Fibroblast of skin of right biceps (primary cell): ENCODE measurements at regions not wholly inside any gene's neighbourhood (a gene's known extent, or its start where the extent isn't known, plus 50 kb on each side); places are given as distances from the start of the nearest gene placed in this dataset.
"Not testable (repeated sequence)": the region's sequence is repeated elsewhere in the genome, so short reads cannot be mapped to it uniquely, and the experiment has no call there.

Experiments used
- DNase-seq: peaks from one replicate; pipeline ENCODE4 v3.0.0-alpha.2; 2013

DNA sequence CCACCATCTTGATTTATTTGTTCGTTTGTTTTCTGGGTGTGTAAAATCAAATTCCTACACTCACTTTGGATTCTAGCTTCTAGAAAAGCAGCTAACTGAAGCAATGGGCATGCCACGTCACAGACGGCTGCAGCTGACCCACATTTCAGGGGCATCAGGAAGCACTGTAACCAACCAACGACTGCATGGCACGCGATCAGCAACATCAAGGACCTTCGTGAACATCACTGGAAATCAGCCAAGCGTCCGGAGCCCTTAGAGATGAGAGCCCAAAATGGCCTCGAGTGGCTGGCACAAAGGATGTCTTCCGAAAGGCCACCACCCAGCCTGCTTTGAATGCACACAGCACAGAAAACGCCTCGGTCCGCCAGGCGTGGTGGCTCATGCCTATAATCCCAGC, 191.1 kb downstream of the OLFM1 start:
- DNase-seq: no peak

DNA sequence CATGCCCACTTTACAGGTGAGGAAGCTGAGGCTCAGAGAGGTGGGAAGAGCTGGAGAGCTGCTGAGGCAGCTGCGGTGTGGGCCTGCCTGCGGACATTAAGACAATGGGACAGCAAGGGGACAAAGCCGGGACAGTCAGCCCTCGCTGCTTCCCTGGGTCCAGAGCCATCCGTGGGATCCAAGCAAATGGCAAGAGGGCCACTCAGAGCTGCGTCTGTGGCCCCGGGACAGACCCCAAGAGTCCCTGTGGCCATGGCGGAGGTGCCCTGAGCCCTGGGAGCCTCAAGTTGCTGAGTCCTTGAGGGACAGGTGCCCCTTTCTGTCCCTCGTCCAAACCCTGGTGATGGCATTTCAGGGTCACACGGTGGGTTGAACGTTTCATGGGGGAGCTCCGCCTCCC, 191.9 kb downstream of the OLFM1 start:
- DNase-seq: no peak

DNA sequence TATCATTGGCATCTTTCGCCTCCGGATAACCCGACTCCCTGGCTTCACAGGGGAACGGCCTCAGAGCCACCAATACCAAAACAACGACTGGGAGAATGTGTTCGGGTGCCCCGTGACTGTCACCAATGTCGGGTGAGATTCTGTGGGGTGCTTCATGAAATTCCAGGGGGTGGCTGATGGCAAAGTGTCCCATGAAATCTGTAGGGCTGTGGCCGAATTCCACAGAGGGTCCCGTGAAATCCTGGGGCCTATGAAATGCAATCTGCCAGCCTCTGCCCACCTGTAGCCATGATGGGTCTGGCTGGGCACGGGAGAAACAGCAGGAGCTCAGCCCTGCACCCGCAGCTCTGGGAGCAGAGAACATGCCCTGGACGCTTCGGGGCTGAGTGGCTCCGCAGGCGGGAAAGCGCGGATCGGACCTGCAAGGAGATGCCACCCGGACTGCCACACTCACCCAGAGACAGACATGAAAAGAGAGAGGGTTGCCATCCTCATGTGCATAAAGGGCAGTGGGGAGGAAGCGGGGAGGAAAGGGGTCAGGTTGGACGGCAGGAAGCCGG, 192.4 kb downstream of the OLFM1 start:
- DNase-seq: no peak

DNA sequence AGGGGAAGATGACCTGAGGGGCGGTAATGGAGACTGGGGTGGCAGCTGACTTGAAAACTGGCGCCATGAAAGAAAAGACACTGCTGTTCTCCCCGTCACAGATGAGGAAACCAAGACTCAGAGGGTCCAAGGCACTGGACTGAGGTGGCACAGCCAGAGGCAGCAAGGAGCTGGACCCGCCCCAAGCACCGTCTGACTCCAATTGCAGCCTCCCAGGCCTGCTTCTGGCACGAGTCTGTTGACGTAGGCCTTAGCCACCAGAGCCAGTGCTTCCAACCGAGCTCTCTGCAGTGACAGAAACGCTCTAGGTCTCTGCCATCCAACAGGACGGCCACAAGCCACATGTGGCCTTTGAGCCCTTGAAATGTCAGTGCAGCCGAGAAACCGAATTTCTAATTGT, 193.2 kb downstream of the OLFM1 start:
- DNase-seq: no peak

DNA sequence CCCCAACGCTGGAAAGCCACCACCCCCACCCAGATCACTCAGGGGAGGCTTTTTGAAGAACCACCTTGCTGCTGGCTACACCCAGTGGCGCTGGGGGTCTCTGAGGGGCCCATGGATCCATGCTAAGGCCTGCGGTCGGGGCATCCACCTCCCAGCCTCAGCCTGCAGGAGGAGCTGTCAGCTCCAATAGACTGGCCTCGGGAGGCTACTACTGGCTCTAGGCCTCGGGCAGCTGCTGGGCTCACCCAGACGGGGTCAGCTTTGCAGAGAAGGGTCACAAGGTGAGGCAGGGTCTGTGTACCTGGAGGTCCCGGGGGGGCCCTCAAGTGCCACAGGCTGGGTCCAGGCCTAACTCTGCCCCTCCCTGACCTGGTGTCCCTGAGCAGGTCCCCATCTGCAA, 193.7 kb downstream of the OLFM1 start:
- DNase-seq: no peak

DNA sequence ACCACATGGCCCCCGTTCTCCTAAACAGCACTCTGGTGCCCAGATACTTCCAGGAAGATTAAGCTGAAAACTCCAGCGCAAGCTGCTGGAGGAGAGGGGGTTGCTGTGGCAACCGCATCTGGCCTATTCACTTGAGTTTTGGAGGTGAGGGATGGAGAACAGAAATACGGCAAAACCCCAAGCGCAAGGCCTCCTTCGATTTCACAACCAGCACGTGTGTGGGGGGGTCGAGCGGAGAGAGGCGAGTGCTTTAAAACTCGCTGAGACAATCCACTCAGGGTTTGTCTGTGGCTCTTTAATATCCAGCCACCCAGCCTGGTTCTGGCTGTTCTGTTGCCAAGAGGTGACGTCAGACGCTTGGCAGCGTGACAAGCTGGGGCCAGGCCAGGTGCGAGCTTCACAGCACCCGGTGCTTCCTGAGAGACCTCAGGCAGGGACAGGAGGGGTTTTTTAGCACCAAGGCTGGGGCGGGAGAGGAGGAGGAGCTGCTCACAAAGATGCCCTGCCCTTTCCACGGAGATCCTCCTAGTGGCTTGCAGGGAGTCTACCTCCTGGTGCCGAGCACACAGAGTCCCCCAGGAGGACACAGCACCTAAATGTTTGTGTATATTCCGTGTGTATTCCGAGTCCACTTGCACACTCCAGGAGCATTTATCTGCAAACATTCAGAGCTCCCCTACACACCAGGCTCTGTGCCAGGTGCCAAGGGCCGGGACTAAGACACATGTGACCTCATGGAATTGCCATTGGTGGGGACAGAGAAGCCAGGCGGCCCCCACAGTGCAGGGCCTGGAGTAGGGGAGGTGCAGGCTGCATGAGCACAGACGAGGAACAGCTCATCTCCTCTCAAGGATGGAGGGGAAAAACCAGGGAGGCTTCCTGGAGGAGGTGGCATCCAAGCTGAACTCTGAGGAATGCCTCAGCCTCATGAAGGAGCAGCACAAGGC, 194.6 kb downstream of the OLFM1 start:
- DNase-seq: peak; percentile 9

DNA sequence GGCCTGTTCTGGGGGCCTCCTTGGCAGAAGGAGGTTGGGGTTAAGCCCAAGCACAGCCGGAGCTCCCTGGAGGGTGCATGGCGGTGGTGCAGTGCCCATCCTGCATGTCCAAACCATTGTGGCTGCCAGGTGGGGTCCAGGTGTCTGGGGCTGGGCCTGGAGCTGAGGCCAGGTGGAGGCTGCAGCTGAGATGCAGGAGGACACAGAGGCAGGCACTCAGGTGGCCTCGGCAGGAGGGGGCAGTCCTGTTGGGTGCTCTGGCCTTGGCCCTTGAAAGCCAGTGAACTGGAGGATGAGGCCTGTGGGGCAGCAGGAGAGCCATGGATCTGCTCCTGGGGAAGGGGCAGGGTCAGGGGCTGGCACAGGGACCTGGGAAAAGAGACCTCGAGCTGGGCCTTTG, 195.3 kb downstream of the OLFM1 start:
- no peak for DNase-seq

DNA sequence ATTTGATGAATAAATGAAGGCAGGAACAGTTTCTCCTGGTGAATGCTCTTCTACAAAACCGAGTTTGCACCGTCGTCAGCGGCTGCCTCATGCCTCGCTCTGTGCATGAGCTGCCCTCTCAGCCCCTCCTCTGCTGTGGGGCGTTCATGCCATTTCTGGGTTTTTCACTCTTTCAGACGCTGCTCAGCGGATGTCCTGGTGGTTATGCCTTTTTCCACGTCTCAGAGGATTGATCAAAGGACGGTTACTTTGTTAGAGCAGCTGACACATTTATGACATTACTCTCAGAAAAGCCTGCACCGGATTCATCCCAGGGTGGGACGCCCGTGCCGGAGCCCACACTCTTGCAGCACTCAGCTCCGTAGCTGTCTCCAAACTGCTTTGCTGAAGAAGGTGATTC, 195.9 kb upstream of the PPP1R26 start:
- DNase-seq: no peak

DNA sequence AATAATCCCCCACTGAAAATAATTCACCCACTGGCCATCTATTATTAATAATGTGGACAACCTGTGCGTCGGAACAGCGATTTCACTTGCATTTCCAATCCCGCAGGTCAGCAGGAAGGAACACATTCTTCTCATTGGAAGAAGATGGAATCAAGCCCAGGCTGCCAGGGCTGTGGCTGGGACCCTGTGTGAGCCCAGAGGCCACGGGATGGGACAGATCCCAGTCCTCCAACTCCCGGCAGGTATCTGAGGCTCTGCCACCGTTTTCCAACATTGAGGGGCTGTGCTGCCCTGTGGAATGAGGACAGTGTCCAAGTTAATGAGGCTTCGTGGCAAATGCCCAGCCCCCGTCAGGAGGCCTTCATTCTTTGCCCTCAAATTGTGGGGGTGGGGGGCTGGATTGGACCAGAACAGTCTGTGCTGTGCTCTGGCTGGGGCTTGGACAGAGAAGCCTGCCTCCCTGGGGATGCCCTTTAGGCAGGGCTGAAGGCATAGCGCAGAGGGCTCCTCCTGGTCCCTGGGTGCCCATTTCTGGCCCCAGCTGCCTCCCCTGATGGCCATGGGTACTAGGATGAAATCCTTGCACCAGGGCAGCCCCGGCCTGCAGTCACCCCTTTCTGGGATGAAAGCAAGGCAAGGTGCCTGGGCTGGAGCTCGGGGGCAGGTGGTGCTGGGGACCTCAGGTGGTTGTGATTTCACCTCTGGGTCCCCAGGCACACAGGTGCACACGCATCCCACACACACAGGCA, 195.0 kb upstream of the PPP1R26 start:
- DNase-seq: no peak

DNA sequence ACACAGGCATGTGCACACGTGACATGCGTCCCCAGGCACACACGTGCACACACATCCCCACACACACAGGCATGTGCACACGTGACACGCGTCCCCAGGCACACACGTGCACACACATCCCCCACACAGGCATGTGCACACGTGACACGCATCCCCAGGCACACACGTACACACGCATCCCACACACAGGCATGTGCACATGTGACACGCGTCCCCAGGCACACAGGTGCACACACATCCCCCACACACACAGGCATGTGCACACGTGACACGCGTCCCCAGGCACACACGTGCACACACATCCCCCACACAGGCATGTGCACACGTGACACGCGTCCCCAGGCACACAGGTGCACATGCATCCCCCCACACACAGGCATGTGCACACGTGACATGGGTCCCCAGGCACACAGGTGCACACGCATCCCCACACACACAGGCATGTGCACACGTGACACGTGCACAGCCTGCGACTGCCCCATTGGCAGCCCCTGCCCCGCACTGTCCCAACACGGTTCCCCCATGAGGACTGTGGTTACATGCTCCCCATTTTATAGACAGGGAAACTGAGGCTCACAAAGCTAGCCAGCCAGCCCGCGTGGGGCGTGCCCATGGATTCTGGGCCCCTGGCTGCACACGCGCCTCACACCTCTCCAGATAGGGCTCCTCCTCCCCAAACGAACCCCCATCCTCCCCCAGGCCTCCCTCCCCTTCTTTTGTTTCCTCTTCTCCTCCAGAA, 193.2 kb upstream of the PPP1R26 start:
- DNase-seq: not testable (repeated sequence)

DNA sequence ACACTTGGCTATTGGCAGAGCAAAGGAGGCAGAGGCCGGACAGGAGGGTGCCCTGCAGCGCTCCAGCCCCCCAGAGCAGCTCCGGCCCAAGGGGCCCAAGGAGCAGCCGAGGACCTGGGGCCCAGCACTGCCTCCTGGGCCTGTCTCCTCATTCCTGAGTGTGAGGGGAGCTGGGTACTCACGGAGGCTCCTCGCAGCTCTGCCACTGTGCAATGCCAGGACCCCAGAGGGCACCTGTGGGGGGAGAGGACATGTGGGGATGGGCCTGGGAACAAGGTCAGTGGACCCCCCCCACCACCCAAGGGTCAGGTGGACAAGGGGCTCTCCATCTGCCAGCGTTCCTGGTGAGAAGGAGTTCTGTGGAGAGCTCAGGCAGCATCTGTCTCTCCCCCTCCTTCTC, 192.6 kb upstream of the PPP1R26 start:
- DNase-seq: no peak

DNA sequence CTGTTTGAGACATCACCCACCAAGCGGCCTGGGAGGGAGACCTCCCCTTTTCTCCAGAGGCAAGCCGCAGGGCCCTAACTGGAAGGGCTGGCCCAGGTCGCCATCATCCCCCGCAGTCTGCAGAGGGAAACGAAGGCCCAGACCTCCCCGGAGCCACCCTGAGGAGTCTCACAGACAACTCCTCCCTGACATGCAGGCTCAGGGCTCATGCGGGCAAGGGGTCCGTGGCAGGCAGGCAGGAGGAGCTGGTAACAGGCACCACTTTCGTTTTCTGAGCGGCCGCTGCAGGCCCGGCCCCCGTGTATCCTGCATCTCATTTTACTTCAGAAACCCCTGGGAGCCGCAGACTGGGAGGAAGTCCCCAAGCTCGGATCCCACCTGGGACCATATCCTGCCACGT, 192.0 kb upstream of the PPP1R26 start:
- no peak for DNase-seq

DNA sequence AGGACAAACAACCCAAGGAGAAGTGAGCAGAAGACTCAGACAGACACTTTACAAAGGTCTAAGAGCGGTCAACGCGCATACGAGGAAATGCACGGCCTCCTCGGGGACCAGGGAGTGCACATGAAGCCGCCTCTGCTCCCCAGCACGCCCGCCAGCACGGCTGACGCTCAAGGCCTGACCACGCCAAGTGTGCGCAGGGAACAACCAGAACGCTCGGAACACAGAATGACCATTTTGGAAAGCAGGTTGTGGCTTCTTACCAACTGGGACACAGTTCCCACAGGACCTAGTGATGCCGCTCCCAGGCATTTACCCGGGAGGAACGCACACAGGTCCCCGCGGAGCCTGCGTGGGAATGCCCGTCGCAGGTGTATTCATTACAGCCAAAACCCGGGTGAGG, 191.5 kb upstream of the PPP1R26 start:
- DNase-seq: no peak

DNA sequence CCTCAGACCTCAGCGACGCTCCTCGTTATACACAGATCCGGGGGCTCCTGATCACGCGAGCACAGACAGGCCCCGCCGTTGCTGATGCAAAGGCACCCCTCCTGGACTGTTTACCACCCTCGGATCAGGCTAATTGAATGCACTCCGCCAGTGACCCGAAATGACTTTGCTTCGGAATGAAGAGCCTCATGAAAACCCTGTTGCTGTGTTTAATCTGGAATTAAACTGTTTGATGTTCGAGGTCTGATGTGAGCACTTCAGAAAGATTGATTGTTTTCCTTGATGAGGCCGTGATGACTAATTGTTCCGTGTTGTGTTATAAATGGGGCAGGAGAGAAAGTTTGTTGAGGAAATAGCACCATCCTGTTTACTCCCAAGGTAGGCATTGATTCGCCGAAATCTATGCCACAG, 190.5 kb upstream of the PPP1R26 start:
- no peak for DNase-seq

DNA sequence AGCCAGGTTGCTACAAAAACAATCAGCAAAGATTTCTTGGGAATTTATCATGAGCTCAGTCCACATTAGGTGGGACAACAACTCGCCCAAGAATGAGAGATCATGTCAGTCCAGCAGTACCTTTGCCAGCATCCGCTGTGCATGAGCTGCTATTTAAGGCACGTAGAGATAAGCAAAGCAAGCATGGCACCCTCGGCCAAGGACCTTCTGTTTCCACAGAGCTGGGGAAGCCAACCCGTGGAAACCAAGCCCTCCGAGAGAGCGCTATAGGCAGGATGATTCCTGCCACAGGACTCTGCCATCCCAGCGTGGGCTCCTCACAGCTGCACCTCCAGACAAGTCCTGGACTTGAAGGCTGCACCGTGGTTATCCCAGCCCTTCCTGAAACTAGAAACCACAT, 189.5 kb upstream of the PPP1R26 start:
- no peak for DNase-seq

DNA sequence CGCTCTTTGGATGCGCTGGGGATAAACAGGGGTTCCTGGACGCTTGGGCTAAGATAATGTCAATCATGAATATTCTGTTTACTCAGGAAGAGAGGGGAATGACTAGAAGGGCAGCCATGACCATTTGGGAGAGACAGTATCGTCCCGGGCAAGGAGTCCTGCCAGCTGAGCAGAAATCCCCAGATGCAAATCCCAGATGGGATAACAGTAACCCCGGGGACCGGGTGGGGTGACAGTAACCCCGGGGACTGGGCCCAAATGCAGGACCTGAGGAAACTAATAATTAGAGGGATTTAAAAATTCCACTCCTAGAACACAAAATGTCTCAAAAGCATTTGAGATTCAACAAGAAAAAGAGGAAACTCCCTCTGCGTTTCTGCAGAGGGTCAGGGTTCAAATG, 189.0 kb upstream of the PPP1R26 start:
- no peak for DNase-seq

DNA sequence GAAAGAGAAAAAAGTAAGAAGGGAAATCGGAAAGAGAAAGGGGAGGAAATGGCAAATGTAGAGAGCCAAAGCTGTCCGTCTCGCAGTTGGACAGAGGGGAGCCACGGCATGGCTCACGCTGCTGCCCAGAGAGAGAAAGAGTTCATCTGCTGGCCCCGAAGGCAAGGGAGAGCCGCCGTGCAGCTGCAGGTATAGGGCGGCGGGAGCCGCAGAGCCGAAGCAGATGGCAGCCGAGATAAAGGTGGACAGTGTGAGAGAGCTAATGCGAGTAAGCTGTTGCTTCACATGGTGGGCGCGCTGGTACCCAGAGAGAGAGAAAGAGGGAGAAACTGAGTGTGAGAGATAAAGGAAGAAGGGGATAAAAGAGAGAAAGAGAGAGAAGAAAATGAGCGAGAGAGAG, 188.4 kb upstream of the PPP1R26 start:
- no peak for DNase-seq

DNA sequence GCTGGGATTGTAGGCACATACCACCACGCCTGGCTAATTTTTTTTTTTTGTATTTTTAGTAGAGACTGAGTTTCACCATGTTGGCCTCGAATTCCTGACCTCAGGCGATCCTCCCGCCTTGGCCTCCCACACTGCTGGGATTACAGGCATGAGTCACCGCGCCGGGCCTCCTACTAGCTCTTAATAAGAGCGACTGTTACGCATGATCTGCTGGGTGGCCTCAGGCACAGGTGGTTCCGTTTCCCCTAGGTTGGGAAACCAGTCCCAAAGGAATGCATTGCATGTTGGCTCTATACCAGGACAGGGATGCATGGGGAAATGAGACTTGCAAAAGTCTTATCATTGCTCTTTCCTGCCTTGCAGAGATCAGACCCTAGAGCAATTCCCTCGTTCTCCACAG, 184.7 kb upstream of the PPP1R26 start:
- DNase-seq: no peak

DNA sequence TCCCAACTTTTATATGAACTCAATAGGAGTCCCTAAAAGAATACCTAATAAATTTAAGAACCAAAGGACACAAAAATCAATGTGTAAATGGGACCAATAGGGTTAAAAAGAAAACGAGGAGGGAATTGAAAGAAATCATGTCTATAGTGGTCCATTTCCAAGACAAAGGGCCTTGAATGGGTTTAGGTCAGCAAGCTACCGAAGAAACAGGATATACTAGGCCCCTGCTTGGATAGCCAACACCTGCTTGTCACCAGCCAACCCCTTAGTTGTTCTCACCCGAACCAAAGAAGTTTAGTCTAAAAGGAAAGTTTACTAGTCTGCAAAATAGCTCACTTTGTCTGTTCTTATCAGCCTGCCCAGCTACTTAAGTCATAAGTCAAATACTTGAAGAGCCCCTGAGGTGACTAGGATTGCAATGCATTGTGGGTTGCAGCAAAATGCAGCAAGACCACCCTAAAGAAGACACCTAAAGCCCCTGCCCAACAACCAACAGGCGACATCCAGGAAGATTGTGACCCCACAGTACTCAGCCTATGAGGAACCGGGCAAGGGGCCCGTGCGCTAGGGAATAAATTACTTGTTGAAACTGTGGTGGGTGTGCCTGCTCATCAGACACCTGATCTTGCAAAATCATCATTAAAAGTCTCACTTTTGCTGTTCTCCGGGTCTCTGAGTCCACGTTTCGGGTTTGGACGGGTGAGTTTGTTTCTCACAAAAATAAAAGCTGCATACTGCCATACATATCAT, 183.9 kb upstream of the PPP1R26 start:
- no peak for DNase-seq

DNA sequence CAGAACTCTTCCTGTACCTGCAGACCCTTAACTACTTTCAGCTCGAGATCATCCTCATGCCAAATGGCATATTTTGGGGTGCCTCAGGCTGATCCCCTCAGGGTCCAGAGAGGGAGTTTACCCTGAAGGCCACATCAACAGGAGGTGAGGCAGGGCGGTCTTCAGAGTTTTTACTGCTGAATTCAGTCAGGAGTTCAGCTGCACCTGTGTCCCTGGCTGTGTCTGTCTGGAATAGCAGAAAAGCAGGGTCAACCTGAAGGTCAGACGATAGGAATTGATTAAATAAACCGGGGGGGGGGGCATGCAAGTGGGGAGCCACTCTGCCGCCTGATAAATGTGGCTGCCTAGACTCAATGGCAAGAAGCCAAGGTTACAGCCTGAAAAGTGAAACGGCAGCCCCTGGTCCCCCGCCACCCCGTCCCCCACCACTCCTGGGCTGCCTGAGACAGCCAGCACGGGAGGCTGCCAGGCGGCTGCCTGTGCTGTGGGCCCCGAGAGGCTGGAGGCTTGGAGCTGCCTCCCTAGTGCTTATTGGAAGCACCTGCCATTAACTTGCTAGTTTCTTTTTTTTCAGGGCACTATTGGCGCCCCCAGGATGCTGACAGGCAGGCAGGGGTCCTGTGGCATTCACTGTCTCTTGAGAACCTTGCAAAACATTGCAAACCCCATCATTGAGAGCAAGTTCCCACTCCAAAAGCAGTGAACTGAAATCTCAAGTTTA, 182.7 kb upstream of the PPP1R26 start:
- no peak for DNase-seq

DNA sequence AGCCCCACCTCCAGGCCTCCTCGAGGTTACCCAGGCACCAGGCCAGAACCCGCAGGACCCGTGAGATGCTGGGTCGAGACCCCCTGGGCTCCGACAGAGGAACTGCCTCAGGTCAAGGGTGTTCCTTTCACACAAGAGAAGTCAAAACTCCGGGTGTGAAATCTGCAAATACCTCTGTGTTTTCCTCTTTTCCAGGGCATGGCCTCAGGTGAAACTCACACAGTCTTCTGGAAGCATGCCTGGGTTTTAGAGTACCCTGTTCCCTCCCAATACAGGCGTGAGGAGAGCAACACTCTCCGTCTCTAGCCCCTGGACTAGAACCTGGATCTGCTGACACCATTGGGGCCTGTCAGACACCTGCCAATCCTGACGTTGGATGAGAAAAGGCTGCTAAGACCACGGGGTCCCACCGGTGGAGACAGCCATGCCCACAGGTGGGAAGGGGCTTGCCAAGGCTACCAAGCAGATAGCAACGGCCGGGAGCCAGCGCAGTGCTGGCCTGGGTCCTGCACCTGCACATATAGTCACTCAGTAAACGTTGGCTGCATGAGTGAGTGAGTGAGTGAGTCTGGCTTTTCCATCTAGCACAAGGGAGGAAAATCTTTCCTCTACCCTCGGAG, 182.0 kb upstream of the PPP1R26 start:
- DNase-seq: no peak
